ENCODE measurements at regions not wholly inside any gene's neighbourhood (a gene's known extent, or its start where the extent isn't known, plus 50 kb on each side); places are given as distances from the start of the nearest gene placed in this dataset.

DNA sequence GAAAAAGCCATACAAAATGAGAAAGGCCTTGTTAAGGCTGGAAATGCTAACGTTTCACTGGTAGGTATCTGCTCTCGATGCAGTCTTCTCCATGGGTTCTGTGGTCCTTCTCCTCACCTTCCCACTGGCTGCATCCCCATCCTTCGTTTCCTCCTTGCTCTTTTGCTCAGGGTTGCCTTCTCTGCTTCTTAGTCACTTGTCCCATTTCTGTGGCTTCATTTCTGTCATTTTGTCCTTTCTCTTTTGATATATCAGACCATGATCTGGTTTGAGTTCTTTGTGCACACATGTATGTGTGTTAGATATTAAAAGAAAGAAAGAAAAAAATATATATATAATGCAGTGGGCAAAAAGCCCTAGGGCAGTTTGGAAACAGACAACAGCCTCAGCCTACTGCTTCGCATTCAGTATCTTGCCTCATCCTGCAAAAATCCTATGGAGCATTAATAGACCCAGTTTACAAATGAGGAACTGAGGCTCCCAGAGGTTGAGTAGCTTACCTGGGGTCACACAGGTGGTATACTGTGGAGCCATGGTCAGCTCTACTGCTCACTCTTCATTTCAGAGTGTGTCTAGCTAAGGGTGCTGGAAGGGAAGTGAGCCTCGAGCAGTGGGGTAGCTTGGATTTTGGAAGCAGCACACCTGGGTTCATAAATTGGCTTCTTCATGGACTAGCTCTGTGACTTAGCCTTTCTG lies 57.6 kb upstream of the MEDAG start:
- no peaks in the 10 kb centered on the region for H3K9me2 ChIP-seq (ENCODE audit: insufficient read depth, low read length)
- intact Hi-C loops (cut with micrococcal nuclease; ENCODE audit: unreplicated experiment) = no loop called here
- CTCF ChIA-PET (ENCODE audit: unreplicated experiment) = no interaction called here

DNA sequence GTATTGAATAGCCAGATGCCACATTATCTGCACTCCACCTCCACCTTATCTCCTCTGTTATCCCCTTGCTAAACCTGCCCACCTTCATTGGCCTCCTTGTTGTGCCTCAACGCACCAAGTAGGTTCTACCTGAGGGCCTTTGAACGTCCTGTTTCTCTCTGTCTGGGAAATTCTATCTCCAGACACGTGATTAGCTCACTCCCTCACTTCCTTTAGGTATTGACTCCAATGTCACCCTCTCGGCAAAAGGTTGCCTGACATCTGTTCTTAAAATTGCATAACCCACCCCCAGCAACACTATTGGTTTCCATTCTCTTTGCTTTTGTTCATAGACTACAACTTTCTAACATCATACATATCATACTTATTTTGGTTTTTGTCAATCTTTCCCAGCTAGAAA lies 56.5 kb upstream of the MEDAG start:
- intact Hi-C loops (cut with micrococcal nuclease; ENCODE audit: unreplicated experiment) = no loop called here
- BruUV-seq (replicated peaks) = no TSS peak
- Histone ChIP-seq H3K4me2 (ENCODE audit: low read length) (no peak overlapping the region), H3K9me3 (ENCODE audit: low read length) (no peaks in the 10 kb centered on the region), H3K36me3 (ENCODE audit: insufficient read depth, low read length) (no peaks in the 10 kb centered on the region), H2AFZ (ENCODE audit: low read length) (no peak overlapping the region), H3K79me2 (ENCODE audit: insufficient read depth, low read depth, low read length) (no peaks in the 10 kb centered on the region), H3K9me2 (ENCODE audit: insufficient read depth, low read length) (no peaks in the 10 kb centered on the region), H3K4me1 (ENCODE audit: insufficient read depth, low read length, poor library complexity, severe bottlenecking) (peaks cover 4% of the 10 kb centered on the region), H3K4me3 (ENCODE audit: low read depth, low read length, poor library complexity, severe bottlenecking) (no peak overlapping the region), H4K20me1 (ENCODE audit: insufficient read depth, low read length) (no peaks in the 10 kb centered on the region), H3K27ac (ENCODE audit: low read depth, low read length, poor library complexity, severe bottlenecking) (no peak overlapping the region)
- CTCF ChIA-PET (ENCODE audit: unreplicated experiment) = no interaction called here
- DNase-seq (ENCODE audit: low spot score) = no peak
- TF ChIP-seq CTCF (conservative IDR thresholded peaks at IDR 0.05; ENCODE audit: low read length) = no peak
- TF ChIP-seq EZH2phosphoT487 (IDR thresholded peaks at IDR 0.05; ENCODE audit: borderline replicate concordance, low read depth, low read length) = no peak
- POLR2A ChIA-PET = interaction anchor here (0.9 kb wide), 1 partner anchor 31 kb away, joined by 3 read pairs; no protein-coding TSS in a partner anchor

More for the DNA sequence above, 57.6 kb upstream of the MEDAG start:
- TF ChIP-seq EZH2phosphoT487 (IDR thresholded peaks at IDR 0.05; ENCODE audit: borderline replicate concordance, low read depth, low read length) (no peak), CTCF (conservative IDR thresholded peaks at IDR 0.05; ENCODE audit: low read length) (no peak)
- no peaks in the 10 kb centered on the region for H3K36me3 ChIP-seq (ENCODE audit: insufficient read depth, low read length)
- no peak overlapping the region for H3K4me3 ChIP-seq (ENCODE audit: low read depth, low read length, poor library complexity, severe bottlenecking)
- BruUV-seq (replicated peaks) = no TSS peak
- H3K9me3 ChIP-seq (ENCODE audit: low read length) = no peaks in the 10 kb centered on the region
- H3K79me2 ChIP-seq (ENCODE audit: insufficient read depth, low read depth, low read length) = no peaks in the 10 kb centered on the region
- H3K4me2 ChIP-seq (ENCODE audit: low read length) = no peak overlapping the region
- no peak for DNase-seq (ENCODE audit: low spot score)
- peaks cover 4% of the 10 kb centered on the region for H3K4me1 ChIP-seq (ENCODE audit: insufficient read depth, low read length, poor library complexity, severe bottlenecking)
- POLR2A ChIA-PET = interaction anchor here (0.9 kb wide), 1 partner anchor 32 kb away, joined by 3 read pairs; no protein-coding TSS in a partner anchor
- H2AFZ ChIP-seq (ENCODE audit: low read length) = no peak overlapping the region
- H4K20me1 ChIP-seq (ENCODE audit: insufficient read depth, low read length) = no peaks in the 10 kb centered on the region
- H3K27ac ChIP-seq (ENCODE audit: low read depth, low read length, poor library complexity, severe bottlenecking) = no peak overlapping the region

DNA sequence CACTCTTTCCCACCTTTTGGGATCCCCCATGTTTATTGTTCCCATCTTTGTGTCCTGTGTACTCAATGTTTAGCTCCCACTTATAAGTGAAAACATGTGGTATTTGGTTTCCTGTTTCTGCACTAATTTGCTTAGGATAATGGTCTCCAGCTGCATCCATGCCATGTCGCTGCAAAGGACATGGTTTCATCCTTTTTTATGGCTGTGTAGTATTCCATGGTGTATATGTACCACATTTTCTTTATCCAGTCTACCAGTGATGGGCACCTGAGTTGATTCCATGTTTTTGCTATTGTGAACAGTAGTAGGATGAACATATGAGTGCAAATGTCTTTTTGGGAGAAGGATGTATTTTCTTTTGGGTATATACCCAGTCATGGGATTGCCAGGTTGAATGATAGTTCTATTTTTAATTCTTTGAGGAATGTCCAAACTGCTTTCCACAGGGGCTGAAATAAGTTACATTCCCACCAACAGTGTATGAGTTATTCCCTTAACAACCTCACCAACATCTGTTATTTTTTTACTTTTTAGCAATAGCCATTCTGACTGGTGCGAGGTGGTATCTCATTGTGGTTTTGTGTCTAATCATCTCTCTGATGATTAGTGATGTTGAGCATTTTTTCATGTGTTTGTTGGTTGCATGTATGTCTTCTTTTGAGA lies 55.7 kb upstream of the MEDAG start:
- POLR2A ChIA-PET = no interaction called here
- intact Hi-C loops (cut with micrococcal nuclease; ENCODE audit: unreplicated experiment) = no loop called here
- no TSS peak for BruUV-seq (replicated peaks)
- no peaks in the 10 kb centered on the region for H3K9me3 ChIP-seq (ENCODE audit: low read length)
- no peaks in the 10 kb centered on the region for H4K20me1 ChIP-seq (ENCODE audit: insufficient read depth, low read length)
- H3K36me3 ChIP-seq (ENCODE audit: insufficient read depth, low read length) = no peaks in the 10 kb centered on the region
- CTCF ChIA-PET (ENCODE audit: unreplicated experiment) = no interaction called here
- H3K4me3 ChIP-seq (ENCODE audit: low read depth, low read length, poor library complexity, severe bottlenecking) = no peak overlapping the region
- no peak for DNase-seq (ENCODE audit: low spot score)
- H3K27ac ChIP-seq (ENCODE audit: low read depth, low read length, poor library complexity, severe bottlenecking) = no peak overlapping the region
- H3K4me1 ChIP-seq (ENCODE audit: insufficient read depth, low read length, poor library complexity, severe bottlenecking) = peaks cover 4% of the 10 kb centered on the region
- no peak overlapping the region for H2AFZ ChIP-seq (ENCODE audit: low read length)
- no peaks in the 10 kb centered on the region for H3K9me2 ChIP-seq (ENCODE audit: insufficient read depth, low read length)
- no peak overlapping the region for H3K4me2 ChIP-seq (ENCODE audit: low read length)
- TF ChIP-seq CTCF (conservative IDR thresholded peaks at IDR 0.05; ENCODE audit: low read length) = no peak
- TF ChIP-seq EZH2phosphoT487 (IDR thresholded peaks at IDR 0.05; ENCODE audit: borderline replicate concordance, low read depth, low read length) = no peak
- H3K79me2 ChIP-seq (ENCODE audit: insufficient read depth, low read depth, low read length) = no peaks in the 10 kb centered on the region
